ENCODE measurements at regions not wholly inside any gene's neighbourhood (a gene's known extent, or its start where the extent isn't known, plus 50 kb on each side); places are given as distances from the start of the nearest gene placed in this dataset.

DNA sequence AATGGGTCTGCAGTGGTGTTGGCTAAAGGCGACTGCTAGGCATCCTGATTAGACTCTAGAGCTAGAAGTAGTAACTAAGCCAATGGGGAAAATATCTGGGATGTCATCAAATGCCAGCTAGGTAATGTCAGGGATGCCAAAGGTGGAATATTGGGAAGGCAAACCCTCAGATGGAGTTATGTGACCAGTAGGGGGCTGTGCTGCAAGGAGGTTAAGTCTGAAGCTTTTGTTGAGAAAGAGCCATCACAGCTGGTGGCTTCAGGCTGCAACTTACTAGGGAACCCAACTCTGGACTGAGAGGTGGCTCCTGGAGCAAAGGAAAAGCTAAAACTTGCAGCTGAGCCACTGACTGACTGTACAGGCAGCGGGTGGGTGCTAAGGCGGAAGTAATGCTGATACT, 576.9 kb upstream of the GHITM start:
- no peaks in the 10 kb centered on the region for H3K9me3 ChIP-seq (ENCODE audit: control insufficient read depth, low read length)
- H3K4me3 ChIP-seq (ENCODE audit: low read depth, low read length) = no peak overlapping the region
- H2AFZ ChIP-seq = no peak overlapping the region
- H3K9ac ChIP-seq = no peak overlapping the region
- H3K4me2 ChIP-seq (ENCODE audit: low read length) = no peak overlapping the region
- no peaks in the 10 kb centered on the region for H3K27me3 ChIP-seq (ENCODE audit: control insufficient read depth, insufficient read depth, low read length)
- TF ChIP-seq CTCF (IDR thresholded peaks at IDR 0.05) = no peak
- H3K4me1 ChIP-seq = no peaks in the 10 kb centered on the region
- no peak overlapping the region for H3K27ac ChIP-seq
- no peaks in the 10 kb centered on the region for H3K79me2 ChIP-seq
- no peaks in the 10 kb centered on the region for H3K36me3 ChIP-seq (ENCODE audit: control insufficient read depth, insufficient read depth, low read length)

- H3K36me3 ChIP-seq (ENCODE audit: control insufficient read depth, insufficient read depth, low read length) = no peaks in the 10 kb centered on the region
- no peak overlapping the region for H3K4me2 ChIP-seq (ENCODE audit: low read length)
- H3K79me2 ChIP-seq = no peaks in the 10 kb centered on the region
- H2AFZ ChIP-seq = no peak overlapping the region
- no peaks in the 10 kb centered on the region for H3K4me1 ChIP-seq
- H3K4me3 ChIP-seq (ENCODE audit: low read depth, low read length) = no peak overlapping the region
- H3K9ac ChIP-seq = no peak overlapping the region
- no peak for TF ChIP-seq CTCF (IDR thresholded peaks at IDR 0.05)
- no peak overlapping the region for H3K27ac ChIP-seq
- no peaks in the 10 kb centered on the region for H3K27me3 ChIP-seq (ENCODE audit: control insufficient read depth, insufficient read depth, low read length)
- H3K9me3 ChIP-seq (ENCODE audit: control insufficient read depth, low read length) = no peaks in the 10 kb centered on the region
Measured at GRCh38 chr10:83564889-83565588, 574.3 kb upstream of the GHITM start.

DNA sequence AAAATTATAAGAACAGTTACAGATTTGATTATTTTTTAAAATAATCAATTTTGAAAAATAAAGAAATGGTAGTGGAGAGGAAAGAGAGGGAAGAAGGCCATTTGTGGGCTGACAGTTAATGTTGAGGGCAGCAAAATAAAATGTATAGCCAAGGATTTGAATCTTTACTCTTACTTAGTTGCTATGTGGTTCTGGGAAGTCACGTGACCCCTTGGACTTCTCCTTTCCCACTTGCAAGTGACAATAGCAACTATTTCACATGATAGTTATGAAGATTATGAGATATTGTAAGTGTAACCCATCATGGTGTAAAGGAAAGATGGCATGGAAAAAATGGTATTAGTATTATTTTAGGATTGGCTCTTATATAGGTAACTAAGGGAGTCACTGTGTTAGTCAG, 567.3 kb upstream of the GHITM start:
- H3K4me2 ChIP-seq (ENCODE audit: low read length) = no peak overlapping the region
- no peaks in the 10 kb centered on the region for H3K36me3 ChIP-seq (ENCODE audit: control insufficient read depth, insufficient read depth, low read length)
- H3K9me3 ChIP-seq (ENCODE audit: control insufficient read depth, low read length) = no peaks in the 10 kb centered on the region
- no peaks in the 10 kb centered on the region for H3K27me3 ChIP-seq (ENCODE audit: control insufficient read depth, insufficient read depth, low read length)
- H3K79me2 ChIP-seq = no peaks in the 10 kb centered on the region
- no peak overlapping the region for H2AFZ ChIP-seq
- no peak overlapping the region for H3K27ac ChIP-seq
- TF ChIP-seq CTCF (IDR thresholded peaks at IDR 0.05) = no peak
- H3K9ac ChIP-seq = no peak overlapping the region
- no peak overlapping the region for H3K4me3 ChIP-seq (ENCODE audit: low read depth, low read length)
- no peaks in the 10 kb centered on the region for H3K4me1 ChIP-seq

- H3K79me2 ChIP-seq = no peaks in the 10 kb centered on the region
- no peaks in the 10 kb centered on the region for H3K9me3 ChIP-seq (ENCODE audit: control insufficient read depth, low read length)
- H3K4me2 ChIP-seq (ENCODE audit: low read length) = no peak overlapping the region
- no peak for TF ChIP-seq CTCF (IDR thresholded peaks at IDR 0.05)
- H3K4me3 ChIP-seq (ENCODE audit: low read depth, low read length) = no peak overlapping the region
- no peak overlapping the region for H3K9ac ChIP-seq
- no peak overlapping the region for H3K27ac ChIP-seq
- H3K4me1 ChIP-seq = no peaks in the 10 kb centered on the region
- no peaks in the 10 kb centered on the region for H3K27me3 ChIP-seq (ENCODE audit: control insufficient read depth, insufficient read depth, low read length)
- H3K36me3 ChIP-seq (ENCODE audit: control insufficient read depth, insufficient read depth, low read length) = no peaks in the 10 kb centered on the region
- H2AFZ ChIP-seq = no peak overlapping the region
Measured at GRCh38 chr10:83574770-83575169, 564.5 kb upstream of the GHITM start.

- no peak overlapping the region for H3K4me2 ChIP-seq (ENCODE audit: low read length)
Measured at GRCh38 chr10:83577421-83577820, 561.9 kb upstream of the GHITM start.

More at GRCh38 chr10:83577421-83577820, 561.9 kb upstream of the GHITM start:
- H3K9ac ChIP-seq = no peak overlapping the region
- no peaks in the 10 kb centered on the region for H3K36me3 ChIP-seq (ENCODE audit: control insufficient read depth, insufficient read depth, low read length)
- no peak overlapping the region for H3K27ac ChIP-seq
- H3K9me3 ChIP-seq (ENCODE audit: control insufficient read depth, low read length) = no peaks in the 10 kb centered on the region
- no peaks in the 10 kb centered on the region for H3K4me1 ChIP-seq
- no peaks in the 10 kb centered on the region for H3K79me2 ChIP-seq
- H3K27me3 ChIP-seq (ENCODE audit: control insufficient read depth, insufficient read depth, low read length) = no peaks in the 10 kb centered on the region
- no peak overlapping the region for H2AFZ ChIP-seq
- TF ChIP-seq CTCF (IDR thresholded peaks at IDR 0.05) = no peak
- no peak overlapping the region for H3K4me3 ChIP-seq (ENCODE audit: low read depth, low read length)

All from parathyroid adenoma (tissue), 2 donors.